ENCODE measurements at regions not wholly inside any gene's neighbourhood (a gene's known extent, or its start where the extent isn't known, plus 50 kb on each side); places are given as distances from the start of the nearest gene placed in this dataset.
A peak's percentile ranks its signal among the peaks of the same experiment; 100 is the strongest.

DNA sequence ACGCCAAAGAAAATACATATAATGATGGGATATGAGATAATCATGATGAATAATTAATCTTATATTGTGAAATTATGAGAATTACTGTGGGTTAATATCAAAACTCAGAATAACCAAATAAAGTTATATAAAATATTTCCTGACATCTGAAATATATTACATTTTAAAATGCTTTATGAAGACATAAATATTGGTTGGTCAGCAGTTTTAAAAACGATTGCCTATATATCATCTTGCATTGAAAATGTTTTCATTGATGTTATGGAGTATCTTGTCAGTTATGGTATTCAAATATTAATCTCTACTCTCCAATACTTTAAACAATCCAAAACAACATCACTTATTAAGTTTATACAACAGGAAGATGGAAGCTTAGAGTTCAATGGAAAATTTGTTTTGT, 228.1 kb upstream of the FERD3L start:
- no peak for TF ChIP-seq CTCF (IDR thresholded peaks at IDR 0.05; ENCODE audit: control insufficient read depth, insufficient read depth, low read depth, low read length, missing control alignments)

DNA sequence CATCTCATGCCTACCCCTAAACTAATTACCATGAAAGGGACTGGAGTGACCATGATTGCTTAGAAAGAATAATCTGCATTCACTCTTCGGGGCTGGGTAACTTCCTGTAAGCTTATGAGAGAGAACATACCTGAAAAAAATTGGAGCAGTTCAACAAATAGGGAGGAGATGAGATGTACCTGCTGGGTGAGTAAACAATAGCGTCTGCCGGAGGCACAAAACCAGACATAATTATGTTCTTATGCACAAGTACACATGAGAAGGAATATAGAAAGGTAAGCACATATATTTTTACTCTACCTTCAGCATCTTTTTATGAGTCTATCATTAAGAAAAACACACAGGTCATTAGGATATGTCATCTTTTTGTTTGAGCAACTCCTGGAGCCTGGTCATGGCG, 224.6 kb upstream of the FERD3L start:
- no peak for TF ChIP-seq CTCF (IDR thresholded peaks at IDR 0.05; ENCODE audit: control insufficient read depth, insufficient read depth, low read depth, low read length, missing control alignments)
- DNase-seq (ENCODE audit: low read depth): no peak
- no peak overlapping the region for H3K4me3 ChIP-seq (ENCODE audit: control insufficient read depth, low read depth, low read length)

More for the DNA sequence above, 228.1 kb upstream of the FERD3L start:
- no peak for DNase-seq (ENCODE audit: low read depth)
- no peak overlapping the region for H3K4me3 ChIP-seq (ENCODE audit: control insufficient read depth, low read depth, low read length)

DNA sequence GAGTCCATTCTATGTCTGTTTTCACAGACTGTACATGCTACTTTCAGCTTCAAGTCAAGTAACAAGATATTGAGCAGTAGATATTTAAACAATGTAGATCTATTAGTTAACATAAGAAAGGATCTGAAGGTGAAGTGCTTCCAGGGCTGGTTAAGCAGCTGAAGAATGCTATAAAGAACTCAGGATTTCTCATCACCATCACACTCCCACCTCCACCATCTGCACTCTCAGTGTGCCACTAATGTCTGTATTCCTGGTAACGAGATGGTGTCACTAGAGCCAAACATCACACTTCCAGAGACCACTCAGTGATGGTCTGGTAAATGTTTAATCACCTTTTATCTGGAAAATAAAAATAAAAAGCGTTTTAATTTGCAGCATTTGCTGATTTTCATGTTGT, 224.0 kb upstream of the FERD3L start:
- no peak overlapping the region for H3K4me3 ChIP-seq (ENCODE audit: control insufficient read depth, low read depth, low read length)
- DNase-seq (ENCODE audit: low read depth): no peak
- no peak for TF ChIP-seq CTCF (IDR thresholded peaks at IDR 0.05; ENCODE audit: control insufficient read depth, insufficient read depth, low read depth, low read length, missing control alignments)

GRCh38 chr7:19368491-19368925, 223.3 kb upstream of the FERD3L start:
- DNase-seq (ENCODE audit: low read depth): no peak
- peak overlapping the region; percentile 29 for H3K4me3 ChIP-seq (ENCODE audit: control insufficient read depth, low read depth, low read length)
- TF ChIP-seq CTCF (IDR thresholded peaks at IDR 0.05; ENCODE audit: control insufficient read depth, insufficient read depth, low read depth, low read length, missing control alignments): no peak

- no peak for TF ChIP-seq CTCF (IDR thresholded peaks at IDR 0.05; ENCODE audit: control insufficient read depth, insufficient read depth, low read depth, low read length, missing control alignments)
- DNase-seq (ENCODE audit: low read depth): no peak
- no peak overlapping the region for H3K4me3 ChIP-seq (ENCODE audit: control insufficient read depth, low read depth, low read length)
Measured at GRCh38 chr7:19364950-19365349, 219.7 kb upstream of the FERD3L start.

DNA sequence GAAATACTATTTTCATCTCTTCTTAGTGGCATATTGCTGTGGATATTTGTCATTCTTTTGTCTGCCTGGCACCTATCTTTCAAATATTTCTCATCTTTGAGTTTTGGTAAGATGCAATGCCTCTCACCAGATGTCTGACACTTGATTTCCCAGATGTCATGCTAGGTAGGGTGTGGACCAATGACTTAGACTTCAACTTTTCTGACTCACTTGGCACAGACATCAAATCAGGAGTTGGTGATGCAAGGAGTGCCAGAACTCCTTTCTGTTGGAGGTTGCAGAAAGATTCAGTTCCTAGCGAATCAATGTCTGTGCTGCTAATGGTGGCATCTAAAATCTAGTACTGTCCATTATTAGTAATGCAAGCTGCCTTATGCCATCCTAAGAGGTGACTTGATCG, 216.9 kb upstream of the FERD3L start:
- TF ChIP-seq CTCF (IDR thresholded peaks at IDR 0.05; ENCODE audit: control insufficient read depth, insufficient read depth, low read depth, low read length, missing control alignments): no peak
- no peak for DNase-seq (ENCODE audit: low read depth)
- H3K4me3 ChIP-seq (ENCODE audit: control insufficient read depth, low read depth, low read length): no peak overlapping the region

GRCh38 chr7:19353180-19353579, 208.0 kb upstream of the FERD3L start:
- no peak for TF ChIP-seq CTCF (IDR thresholded peaks at IDR 0.05; ENCODE audit: control insufficient read depth, insufficient read depth, low read depth, low read length, missing control alignments)
- no peak for DNase-seq (ENCODE audit: low read depth)
- H3K4me3 ChIP-seq (ENCODE audit: control insufficient read depth, low read depth, low read length): no peak overlapping the region
